HG02763 (cell line): ENCODE measurements at regions not wholly inside any gene's neighbourhood (a gene's known extent, or its start where the extent isn't known, plus 50 kb on each side); places are given as distances from the start of the nearest gene placed in this dataset.
"Not testable (repeated sequence)": the region's sequence is repeated elsewhere in the genome, so short reads cannot be mapped to it uniquely, and the experiment has no call there.

Experiments used
- ATAC-seq: cut with Tn5 transposase; IDR thresholded peaks from one replicate; pipeline ENCODE4 v1.9.1; 2021; ENCODE audit warnings: mild to moderate bottlenecking, moderate library complexity; ENCODE audit not compliant: unreplicated experiment

DNA sequence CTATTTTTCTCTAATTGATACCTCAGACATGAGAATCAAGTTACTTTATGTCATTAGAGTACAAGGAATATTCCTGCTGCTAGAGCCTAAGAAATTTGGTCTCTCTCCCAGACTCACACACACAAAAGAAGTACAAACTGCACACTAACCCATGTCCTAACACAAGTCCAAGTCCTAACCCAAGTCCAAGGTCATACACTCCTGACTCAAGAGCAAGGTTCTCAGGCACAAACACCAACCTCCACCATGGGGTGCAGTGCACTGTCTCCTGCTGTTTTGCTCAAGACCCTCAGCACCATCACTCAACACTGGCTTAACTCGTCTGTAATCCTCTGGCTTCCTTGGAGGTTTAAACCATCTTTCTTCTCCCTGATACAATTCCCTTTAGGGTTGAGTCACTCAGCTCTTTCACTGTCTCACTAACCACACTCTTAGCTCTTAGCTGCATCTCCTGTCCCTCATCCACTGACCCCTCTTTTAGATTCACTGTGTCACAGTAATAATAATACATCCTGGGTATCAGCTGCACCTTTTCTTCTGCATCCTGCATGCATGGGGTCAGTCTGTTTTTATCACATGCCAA lies 129.8 kb downstream of the BCL2L11 start:
- no peak for ATAC-seq

- ATAC-seq = no peak
Observed at GRCh38 chr2:111251711-111252110, 131.0 kb downstream of the BCL2L11 start.

DNA sequence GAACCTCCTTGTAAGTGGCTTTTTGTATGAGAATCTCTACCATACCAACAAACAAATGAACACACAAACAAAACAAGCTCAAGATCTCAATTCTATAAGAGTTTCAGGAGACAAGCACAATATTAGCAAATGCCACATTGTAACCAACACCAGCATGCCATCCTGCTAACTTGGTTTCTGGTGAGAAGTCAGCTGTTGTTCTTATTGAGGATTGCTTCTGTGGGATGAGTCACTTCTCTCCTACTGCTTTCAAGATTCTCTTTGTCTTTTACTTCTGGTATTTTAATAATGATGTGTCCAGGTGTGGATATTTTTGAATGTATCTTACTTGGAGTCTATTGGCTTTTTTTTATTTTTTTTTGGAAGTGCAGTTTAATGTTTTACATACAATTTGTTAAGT lies 131.7 kb downstream of the BCL2L11 start:
- no peak for ATAC-seq

DNA sequence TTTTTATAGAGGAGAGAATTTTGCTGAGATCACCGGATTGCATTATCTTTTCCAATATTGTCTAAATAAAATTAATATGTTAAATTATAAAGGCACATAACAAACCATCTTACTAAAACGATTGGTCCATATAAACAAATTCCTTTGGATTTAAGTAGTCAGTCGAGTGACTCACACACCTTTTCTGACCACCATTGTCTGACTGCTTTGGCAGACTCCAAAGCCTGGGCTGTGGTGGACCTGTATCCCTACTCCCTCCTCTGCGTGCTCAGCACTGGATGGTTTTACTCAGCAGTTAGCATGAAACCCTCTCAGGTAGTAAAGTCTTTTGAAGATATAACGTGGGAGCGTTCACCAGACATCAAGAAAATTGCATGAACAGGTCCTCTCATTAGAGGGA lies 134.2 kb downstream of the BCL2L11 start:
- not testable (repeated sequence) for ATAC-seq

- ATAC-seq = not testable (repeated sequence)
Observed at GRCh38 chr2:111256628-111257027, 135.9 kb downstream of the BCL2L11 start.

DNA sequence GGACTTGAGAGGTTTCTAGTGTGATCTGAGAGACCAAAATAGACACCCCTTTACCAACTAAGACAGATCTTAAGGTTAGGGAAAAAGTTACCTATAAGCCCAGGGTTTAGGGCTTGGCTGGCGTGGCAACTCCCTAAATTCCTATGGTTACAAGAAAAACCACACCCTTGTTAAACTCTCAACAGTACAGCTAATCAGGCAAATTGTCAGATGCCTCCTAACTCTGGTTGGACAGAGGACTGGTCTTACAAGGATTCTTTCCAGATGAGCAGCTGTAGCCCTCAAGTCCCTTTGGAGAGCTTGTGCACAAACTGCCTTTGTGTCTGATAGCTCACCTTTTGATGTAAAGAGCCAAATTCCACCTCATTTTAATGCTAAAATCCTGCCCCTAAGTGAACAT lies 136.9 kb downstream of the BCL2L11 start:
- not testable (repeated sequence) for ATAC-seq

DNA sequence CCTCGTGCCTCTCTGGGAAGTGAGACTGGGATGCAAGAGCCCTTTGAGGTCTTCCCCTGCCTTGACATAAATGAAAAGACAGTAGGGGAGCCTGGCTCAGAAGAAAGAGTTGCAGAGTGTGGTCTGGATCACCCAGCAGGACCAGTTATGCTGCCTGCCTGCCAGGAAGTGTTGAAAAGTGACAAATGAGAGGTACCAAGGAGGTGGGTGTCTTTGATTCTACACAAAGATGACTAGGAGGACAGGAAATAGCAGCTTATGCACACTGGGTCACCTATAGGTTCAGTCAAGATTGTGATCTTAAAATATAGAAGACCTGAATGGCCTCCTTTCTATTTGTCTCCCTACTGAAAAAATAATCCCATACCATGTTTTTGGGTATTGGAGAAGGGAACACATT lies 137.6 kb downstream of the BCL2L11 start:
- not testable (repeated sequence) for ATAC-seq

DNA sequence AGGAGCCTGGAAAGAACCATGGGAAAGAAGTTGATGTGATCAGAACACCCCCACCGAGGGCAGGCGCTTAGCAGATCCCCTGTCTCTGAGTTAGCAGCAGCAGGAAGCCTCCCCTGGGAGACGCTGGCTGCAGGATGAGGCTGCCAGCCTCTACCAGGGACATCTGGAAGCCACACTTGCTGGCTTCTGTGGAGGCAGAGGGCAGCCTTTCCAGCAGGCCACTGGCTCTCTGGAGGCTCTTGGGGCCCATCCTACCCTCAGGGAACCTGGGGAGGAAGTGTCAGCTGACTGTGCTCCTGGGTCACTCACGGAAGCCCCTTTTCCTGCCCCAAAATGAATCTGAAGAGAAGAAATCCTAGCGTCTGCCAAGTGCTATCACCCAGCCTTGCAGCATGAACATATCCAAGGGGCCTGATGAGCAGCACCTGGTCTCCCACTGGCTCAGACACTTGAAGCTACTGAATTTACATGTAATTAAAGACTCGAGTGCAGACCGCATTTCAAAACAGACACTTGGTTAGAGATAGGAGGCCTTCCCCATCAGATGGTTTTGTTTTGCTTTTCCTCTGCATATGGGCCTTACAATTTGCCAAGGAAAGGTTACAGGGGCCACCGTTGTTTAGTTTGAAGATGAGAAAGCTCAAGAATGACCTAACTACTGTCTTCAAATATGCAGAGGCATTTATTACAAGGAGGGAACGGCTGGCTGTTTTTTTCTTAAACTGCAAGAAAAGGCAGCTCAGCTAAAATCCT lies 142.1 kb downstream of the BCL2L11 start:
- not testable (repeated sequence) for ATAC-seq

GRCh38 chr2:111263380-111264017 lies 142.8 kb downstream of the BCL2L11 start:
- not testable (repeated sequence) for ATAC-seq

GRCh38 chr2:111264956-111265355 lies 144.2 kb downstream of the BCL2L11 start:
- ATAC-seq = not testable (repeated sequence)

DNA sequence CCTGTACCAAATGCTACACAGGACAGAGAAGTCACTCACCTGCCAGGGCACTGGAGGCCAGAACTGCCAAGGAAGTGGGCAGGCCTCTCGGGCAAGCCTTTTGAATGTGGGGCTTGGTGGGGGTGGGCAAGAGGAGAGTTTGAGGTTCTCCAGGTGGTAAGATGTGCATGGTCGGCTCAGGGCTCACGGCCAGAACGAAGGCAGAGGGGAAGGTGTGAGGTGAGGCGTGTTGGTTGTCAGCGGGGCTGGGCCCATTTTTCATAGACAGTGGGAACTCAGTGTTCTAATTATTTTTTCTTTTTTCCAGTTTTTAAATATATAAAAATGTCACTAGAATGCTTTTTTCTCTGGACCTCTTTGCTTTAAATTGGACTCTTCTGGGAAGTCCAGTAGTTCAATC lies 145.8 kb downstream of the BCL2L11 start:
- not testable (repeated sequence) for ATAC-seq

DNA sequence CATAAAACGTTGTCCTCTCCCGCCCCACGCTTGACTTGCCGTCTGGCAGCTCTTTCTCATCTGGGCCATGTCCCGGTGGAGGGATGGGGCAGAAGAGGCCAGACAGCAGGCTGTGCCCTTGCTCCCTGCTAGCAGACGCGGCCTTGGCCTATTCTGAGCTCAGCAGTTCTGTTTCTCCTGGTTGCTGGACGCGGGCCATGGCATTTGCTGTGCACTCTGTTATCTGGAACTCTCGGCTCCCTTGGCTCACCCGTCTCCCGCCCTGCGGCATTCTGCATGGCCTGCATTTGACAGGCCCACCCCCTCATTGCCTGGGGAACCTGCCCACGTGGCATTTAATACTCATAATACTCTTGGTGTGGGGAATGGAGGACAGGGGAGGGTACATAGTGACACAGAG lies 146.3 kb downstream of the BCL2L11 start:
- not testable (repeated sequence) for ATAC-seq

DNA sequence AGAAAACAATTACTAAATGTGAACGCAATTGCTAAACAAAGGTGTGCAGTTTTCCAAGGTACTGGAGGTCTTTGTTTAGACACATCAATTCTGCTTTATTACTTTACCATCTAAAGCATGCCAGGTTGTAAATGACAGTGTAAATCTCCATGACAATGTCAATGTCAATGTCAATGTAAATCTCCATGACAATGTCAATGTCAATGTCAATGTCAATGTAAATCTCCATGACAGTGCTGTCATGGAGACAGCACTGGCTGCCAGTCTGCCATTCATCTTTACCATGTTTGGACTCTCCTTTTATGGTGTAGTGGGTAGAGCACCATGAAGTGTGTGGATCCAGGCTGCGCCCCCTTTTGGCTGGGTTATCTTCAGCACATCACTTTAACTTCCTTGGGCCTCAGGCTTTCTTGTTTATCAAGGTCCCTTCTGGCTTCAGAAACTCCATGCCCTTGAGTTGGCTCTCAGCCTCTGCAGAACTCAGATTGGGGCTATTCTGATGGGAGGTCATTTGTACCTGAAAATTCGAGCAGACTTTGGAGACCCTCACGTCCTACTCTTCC lies 149.1 kb downstream of the BCL2L11 start:
- ATAC-seq = not testable (repeated sequence)

- not testable (repeated sequence) for ATAC-seq
Observed at GRCh38 chr2:111270569-111270968, 149.9 kb downstream of the BCL2L11 start.

GRCh38 chr2:111271647-111272304 lies 151.1 kb downstream of the BCL2L11 start:
- ATAC-seq = not testable (repeated sequence)

- not testable (repeated sequence) for ATAC-seq
Observed at GRCh38 chr2:111273007-111273406, 152.3 kb downstream of the BCL2L11 start.

GRCh38 chr2:111275047-111275853 lies 154.5 kb downstream of the BCL2L11 start:
- not testable (repeated sequence) for ATAC-seq

DNA sequence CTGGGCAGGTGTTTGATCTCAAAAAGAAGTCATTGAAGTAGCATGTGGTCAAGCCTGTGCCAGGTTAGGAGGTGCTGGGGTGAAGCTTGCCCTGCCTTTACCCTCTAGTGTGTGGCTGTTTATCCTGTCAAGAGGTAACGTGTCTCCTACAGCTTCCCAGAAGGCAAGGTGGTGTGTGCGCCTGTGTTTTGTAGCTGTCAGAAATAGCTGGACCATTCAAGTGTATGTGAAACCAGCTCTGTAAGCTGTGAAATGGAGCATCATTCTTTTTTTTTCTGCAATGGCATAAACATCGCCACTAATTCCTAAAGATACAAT lies 155.1 kb downstream of the BCL2L11 start:
- not testable (repeated sequence) for ATAC-seq

- not testable (repeated sequence) for ATAC-seq
Observed at GRCh38 chr2:111278133-111278532, 157.4 kb downstream of the BCL2L11 start.

GRCh38 chr2:111280709-111281286 lies 160.1 kb downstream of the BCL2L11 start:
- ATAC-seq = not testable (repeated sequence)
